CD4-positive, alpha-beta T cell treated with Interleukin-6 for 4 hours (primary cell): ENCODE measurements at regions not wholly inside any gene's neighbourhood (a gene's known extent, or its start where the extent isn't known, plus 50 kb on each side); places are given as distances from the start of the nearest gene placed in this dataset.

Experiments
- DNase-seq: peaks from one replicate; pipeline ENCODE4 v3.0.0-alpha.2; 2020; ENCODE audit warnings: mixed read lengths

- DNase-seq = no peak
These were observed 826.4 kb downstream of the TUSC7 start for GRCh38 chr3:117536006-117536405.

GRCh38 chr3:117537949-117538348 is 828.4 kb downstream of the TUSC7 start:
- no peak for DNase-seq

GRCh38 chr3:117539729-117540128 is 830.1 kb downstream of the TUSC7 start:
- DNase-seq = no peak

- no peak for DNase-seq
These were observed 831.0 kb downstream of the TUSC7 start for GRCh38 chr3:117540597-117540996.

GRCh38 chr3:117541721-117542120 is 832.1 kb downstream of the TUSC7 start:
- DNase-seq = no peak

GRCh38 chr3:117543521-117543920 is 833.9 kb downstream of the TUSC7 start:
- DNase-seq = no peak

GRCh38 chr3:117545484-117545883 is 835.9 kb downstream of the TUSC7 start:
- no peak for DNase-seq

GRCh38 chr3:117547956-117548550 is 838.5 kb downstream of the TUSC7 start:
- DNase-seq = no peak

- DNase-seq = no peak
These were observed 839.0 kb downstream of the TUSC7 start for GRCh38 chr3:117548600-117548999.

GRCh38 chr3:117549716-117550115 is 840.1 kb downstream of the TUSC7 start:
- no peak for DNase-seq

- DNase-seq = no peak
These were observed 841.2 kb downstream of the TUSC7 start for GRCh38 chr3:117550766-117551165.

- no peak for DNase-seq
These were observed 843.9 kb downstream of the TUSC7 start for GRCh38 chr3:117553461-117553860.

- DNase-seq = no peak
These were observed 847.2 kb downstream of the TUSC7 start for GRCh38 chr3:117556646-117557407.

- DNase-seq = no peak
These were observed 848.0 kb downstream of the TUSC7 start for GRCh38 chr3:117557464-117558090.

GRCh38 chr3:117558681-117559080 is 849.1 kb downstream of the TUSC7 start:
- DNase-seq = no peak

- no peak for DNase-seq
These were observed 852.4 kb downstream of the TUSC7 start for GRCh38 chr3:117562000-117562399.

- no peak for DNase-seq
These were observed 853.5 kb downstream of the TUSC7 start for GRCh38 chr3:117563063-117563462.

GRCh38 chr3:117565777-117566176 is 856.2 kb downstream of the TUSC7 start:
- no peak for DNase-seq

- DNase-seq = no peak
These were observed 857.3 kb downstream of the TUSC7 start for GRCh38 chr3:117566926-117567325.

GRCh38 chr3:117567382-117567781 is 857.8 kb downstream of the TUSC7 start:
- no peak for DNase-seq

GRCh38 chr3:117567906-117568305 is 858.3 kb downstream of the TUSC7 start:
- DNase-seq = no peak

- no peak for DNase-seq
These were observed 863.2 kb downstream of the TUSC7 start for GRCh38 chr3:117572786-117573185.

GRCh38 chr3:117580806-117581205 is 871.2 kb downstream of the TUSC7 start:
- no peak for DNase-seq

GRCh38 chr3:117586161-117586560 is 876.6 kb downstream of the TUSC7 start:
- no peak for DNase-seq
